ENCODE measurements at regions not wholly inside any gene's neighbourhood (a gene's known extent, or its start where the extent isn't known, plus 50 kb on each side); places are given as distances from the start of the nearest gene placed in this dataset.
"Not testable (repeated sequence)": the region's sequence is repeated elsewhere in the genome, so short reads cannot be mapped to it uniquely, and the experiment has no call there.

DNA sequence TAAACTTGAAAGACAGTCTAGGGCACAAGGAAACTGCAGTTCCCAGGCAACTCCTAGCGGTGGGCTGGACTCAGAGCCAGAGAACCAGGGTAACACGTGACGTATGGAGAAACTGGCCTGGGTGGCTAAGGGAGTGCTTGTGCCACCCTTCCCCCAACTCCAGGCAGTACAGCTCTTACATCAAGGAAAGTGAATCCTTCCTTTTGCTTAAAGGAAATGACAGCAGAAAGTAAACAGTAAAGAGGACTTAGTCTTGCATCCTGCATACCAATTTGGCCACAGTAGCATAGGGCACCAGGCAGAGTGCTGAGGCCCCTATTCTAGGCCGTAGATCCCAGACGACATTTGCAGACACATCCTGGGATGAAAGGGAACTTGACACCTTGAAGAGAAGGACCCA lies 322.8 kb downstream of the CD109 start:
- no peak for DNase-seq
- TF ChIP-seq, protein P1, sequence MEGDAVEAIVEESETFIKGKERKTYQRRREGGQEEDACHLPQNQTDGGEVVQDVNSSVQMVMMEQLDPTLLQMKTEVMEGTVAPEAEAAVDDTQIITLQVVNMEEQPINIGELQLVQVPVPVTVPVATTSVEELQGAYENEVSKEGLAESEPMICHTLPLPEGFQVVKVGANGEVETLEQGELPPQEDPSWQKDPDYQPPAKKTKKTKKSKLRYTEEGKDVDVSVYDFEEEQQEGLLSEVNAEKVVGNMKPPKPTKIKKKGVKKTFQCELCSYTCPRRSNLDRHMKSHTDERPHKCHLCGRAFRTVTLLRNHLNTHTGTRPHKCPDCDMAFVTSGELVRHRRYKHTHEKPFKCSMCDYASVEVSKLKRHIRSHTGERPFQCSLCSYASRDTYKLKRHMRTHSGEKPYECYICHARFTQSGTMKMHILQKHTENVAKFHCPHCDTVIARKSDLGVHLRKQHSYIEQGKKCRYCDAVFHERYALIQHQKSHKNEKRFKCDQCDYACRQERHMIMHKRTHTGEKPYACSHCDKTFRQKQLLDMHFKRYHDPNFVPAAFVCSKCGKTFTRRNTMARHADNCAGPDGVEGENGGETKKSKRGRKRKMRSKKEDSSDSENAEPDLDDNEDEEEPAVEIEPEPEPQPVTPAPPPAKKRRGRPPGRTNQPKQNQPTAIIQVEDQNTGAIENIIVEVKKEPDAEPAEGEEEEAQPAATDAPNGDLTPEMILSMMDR (IDR thresholded peaks at IDR 0.05; ENCODE audit: low read depth, low read length), result no peak

DNA sequence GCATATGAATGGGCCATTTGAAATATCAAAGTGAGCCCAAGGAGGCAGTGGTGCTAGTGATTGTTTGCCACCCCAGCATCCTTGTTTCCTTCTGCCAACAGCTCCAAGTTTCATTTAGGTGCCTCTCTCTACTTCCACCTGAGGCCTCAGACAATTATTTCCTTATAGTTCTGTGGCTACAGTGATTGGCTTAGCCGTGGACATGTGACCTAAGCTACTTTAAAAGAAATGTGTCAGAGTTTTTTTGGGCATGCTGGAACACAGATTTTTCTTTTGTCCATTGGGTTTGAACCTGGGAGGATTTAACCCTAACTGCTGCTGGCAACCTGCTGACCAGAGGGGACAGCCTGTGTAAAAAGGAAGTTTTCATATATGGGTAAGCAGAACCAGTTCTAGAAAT lies 319.4 kb downstream of the CD109 start:
- DNase-seq, result no peak
- Histone ChIP-seq H3K4me3 (ENCODE audit: low read depth, low read length) (no peak overlapping the region), H3K36me3 (no peaks in the 10 kb centered on the region), H3K9me3 (no peaks in the 10 kb centered on the region), H3K27me3 (no peaks in the 10 kb centered on the region), H3K4me1 (no peaks in the 10 kb centered on the region; the same call in 1 of the 2 replicates)
- TF ChIP-seq, protein P1 (IDR thresholded peaks at IDR 0.05; ENCODE audit: low read depth, low read length), result no peak

More for the DNA sequence above, 322.8 kb downstream of the CD109 start:
- no peaks in the 10 kb centered on the region for H3K9me3 ChIP-seq
- no peaks in the 10 kb centered on the region for H3K27me3 ChIP-seq
- H3K4me1 ChIP-seq, result no peaks in the 10 kb centered on the region; the same call in 1 of the 2 replicates
- H3K36me3 ChIP-seq, result no peaks in the 10 kb centered on the region
- H3K4me3 ChIP-seq (ENCODE audit: low read depth, low read length), result no peak overlapping the region

DNA sequence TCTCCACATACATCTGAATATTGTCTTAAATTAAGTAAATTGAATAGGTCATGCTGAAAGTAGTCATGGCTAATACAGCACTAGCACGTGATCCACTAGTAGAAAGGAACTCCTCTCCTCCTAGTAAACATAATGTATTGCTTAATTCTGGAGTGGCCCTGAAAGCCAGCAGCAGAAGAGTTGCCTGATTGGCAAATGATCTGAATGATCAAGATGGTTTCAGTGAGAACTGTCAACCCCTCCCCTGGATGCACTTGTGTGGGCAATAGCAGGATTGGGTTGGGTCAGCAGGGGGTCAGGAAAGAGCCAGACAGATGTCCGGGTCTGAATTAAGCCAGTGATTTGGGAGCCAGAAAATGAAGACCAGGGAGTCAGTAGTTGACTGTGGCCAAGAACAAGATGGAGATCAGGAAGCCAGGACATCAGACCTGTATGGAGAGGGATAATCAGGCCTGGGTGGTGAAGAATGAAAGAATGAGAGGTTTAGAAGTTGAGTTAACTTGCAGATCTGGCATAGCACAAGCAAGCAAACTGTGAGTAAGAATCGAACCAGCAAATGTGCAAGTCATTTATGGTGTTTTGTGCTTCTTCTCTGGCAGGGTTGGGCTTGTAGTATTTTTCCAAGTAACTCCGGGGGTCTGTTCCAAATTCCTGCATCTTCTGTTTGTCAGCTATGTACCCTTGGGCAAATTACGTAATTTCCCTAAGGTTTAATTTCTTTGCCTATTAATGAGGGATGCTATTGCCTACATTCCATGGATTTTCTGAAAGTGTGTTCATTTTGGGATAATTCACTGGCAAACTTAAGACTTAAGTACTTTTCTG lies 304.9 kb downstream of the CD109 start:
- Histone ChIP-seq H3K4me3 (ENCODE audit: low read depth, low read length) (no peak overlapping the region), H3K9me3 (no peaks in the 10 kb centered on the region), H3K27me3 (no peaks in the 10 kb centered on the region), H3K36me3 (no peaks in the 10 kb centered on the region), H3K4me1 (no peaks in the 10 kb centered on the region)
- TF ChIP-seq, protein P1 (IDR thresholded peaks at IDR 0.05; ENCODE audit: low read depth, low read length), result no peak
- DNase-seq, result no peak

DNA sequence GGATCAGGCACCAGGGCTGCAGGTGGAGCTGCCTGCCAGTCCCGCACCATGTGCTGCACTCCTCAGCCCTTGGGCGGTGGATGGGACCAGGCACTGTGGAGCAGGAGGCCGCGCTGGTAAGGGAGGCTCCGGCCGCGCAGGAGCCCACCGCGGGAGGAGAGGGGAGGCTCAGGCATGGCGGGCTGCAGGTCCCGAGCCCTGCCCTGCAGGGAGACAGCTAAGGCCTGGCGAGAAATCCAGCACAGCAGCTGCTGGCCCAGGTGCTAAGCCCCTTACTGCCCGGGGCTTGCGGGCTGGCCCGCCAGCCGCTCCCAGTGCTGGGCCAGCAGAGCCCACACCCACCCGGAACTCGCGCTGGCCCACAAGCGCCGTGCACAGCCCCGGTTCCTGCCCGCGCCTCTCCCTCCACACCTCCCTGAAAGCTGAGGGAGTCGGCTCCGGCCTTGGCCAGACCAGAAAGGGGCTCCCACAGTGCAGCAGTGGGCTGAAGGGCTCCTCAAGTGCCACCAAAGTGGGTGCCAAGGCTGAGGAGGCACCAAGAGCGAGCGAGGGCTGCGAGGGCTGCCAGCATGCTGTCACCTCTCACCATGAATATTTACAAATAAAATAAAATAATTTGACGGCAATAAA lies 294.7 kb downstream of the CD109 start:
- not testable (repeated sequence) for H3K4me3 ChIP-seq (ENCODE audit: low read depth, low read length); H3K9me3 ChIP-seq; H3K27me3 ChIP-seq; DNase-seq; H3K36me3 ChIP-seq; H3K4me1 ChIP-seq

DNA sequence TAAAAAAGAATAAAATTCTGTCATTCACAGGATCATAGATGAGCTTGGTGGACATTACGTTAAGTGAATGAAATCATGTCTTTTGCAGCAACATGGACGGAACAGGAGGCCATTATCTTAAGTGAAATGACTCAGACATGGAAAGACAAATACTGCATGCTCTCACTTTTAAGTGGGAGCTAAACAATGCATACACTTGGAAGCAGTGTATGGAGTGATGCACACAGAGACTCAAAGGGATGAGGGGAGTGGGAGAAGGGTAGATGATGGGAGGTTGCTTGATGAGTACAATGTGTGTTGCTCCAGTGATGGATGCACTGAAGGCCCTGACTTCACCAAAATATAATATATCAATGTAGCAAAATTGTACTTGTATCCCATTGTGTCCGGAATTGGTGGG lies 293.4 kb downstream of the CD109 start:
- no peak for DNase-seq
- Histone ChIP-seq H3K36me3 (no peaks in the 10 kb centered on the region), H3K4me3 (ENCODE audit: low read depth, low read length) (no peak overlapping the region), H3K27me3 (no peaks in the 10 kb centered on the region), H3K4me1 (no peaks in the 10 kb centered on the region), H3K9me3 (no peaks in the 10 kb centered on the region)
- TF ChIP-seq, protein P1 (IDR thresholded peaks at IDR 0.05; ENCODE audit: low read depth, low read length), result no peak

DNA sequence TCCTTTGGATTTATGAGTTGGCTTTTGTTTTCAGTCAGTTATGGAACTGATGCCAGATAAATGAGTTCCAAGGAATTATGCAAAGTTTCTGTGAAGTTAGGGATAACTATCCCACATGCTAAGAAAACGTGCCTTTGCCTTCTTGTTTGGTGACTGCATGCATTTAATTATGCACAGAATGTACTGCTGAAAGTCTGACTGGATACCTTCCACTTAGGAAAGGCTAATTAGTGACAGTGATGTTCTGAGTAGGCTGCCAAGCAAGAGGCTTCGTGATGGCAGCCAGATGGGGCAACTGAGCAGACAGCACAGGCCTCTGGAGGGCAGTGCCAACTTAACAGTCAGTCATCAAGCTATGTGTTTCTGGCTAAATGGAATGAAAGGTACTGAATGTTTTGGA lies 289.9 kb downstream of the CD109 start:
- no peak for DNase-seq
- H3K9me3 ChIP-seq, result no peaks in the 10 kb centered on the region
- no peaks in the 10 kb centered on the region for H3K36me3 ChIP-seq
- H3K4me3 ChIP-seq (ENCODE audit: low read depth, low read length), result no peak overlapping the region
- H3K4me1 ChIP-seq, result no peaks in the 10 kb centered on the region
- TF ChIP-seq, protein P1 (IDR thresholded peaks at IDR 0.05; ENCODE audit: low read depth, low read length), result no peak
- no peaks in the 10 kb centered on the region for H3K27me3 ChIP-seq
